HG03064 (cell line): ENCODE measurements at regions not wholly inside any gene's neighbourhood (a gene's known extent, or its start where the extent isn't known, plus 50 kb on each side); places are given as distances from the start of the nearest gene placed in this dataset.
"Not testable (repeated sequence)": the region's sequence is repeated elsewhere in the genome, so short reads cannot be mapped to it uniquely, and the experiment has no call there.

Source experiments
- ATAC-seq: cut with Tn5 transposase; IDR thresholded peaks from one replicate; pipeline ENCODE4 v1.9.1; 2021; ENCODE audit warnings: low read depth; ENCODE audit not compliant: unreplicated experiment

GRCh38 chr2:235105821-235106359, 154.1 kb downstream of the SH3BP4 start:
- no peak for ATAC-seq

- ATAC-seq = no peak
Observed at GRCh38 chr2:235106874-235107639, 155.2 kb downstream of the SH3BP4 start.

- ATAC-seq = no peak
Observed at GRCh38 chr2:235107640-235107951, 155.8 kb downstream of the SH3BP4 start.

- not testable (repeated sequence) for ATAC-seq
Observed at GRCh38 chr2:235109561-235109960, 157.7 kb downstream of the SH3BP4 start.

- ATAC-seq = no peak
Observed at GRCh38 chr2:235112365-235112764, 160.5 kb downstream of the SH3BP4 start.

GRCh38 chr2:235113854-235114253, 162.0 kb downstream of the SH3BP4 start:
- ATAC-seq = no peak

- ATAC-seq = no peak
Observed at GRCh38 chr2:235114286-235114685, 162.5 kb downstream of the SH3BP4 start.

- ATAC-seq = no peak
Observed at GRCh38 chr2:235115521-235115920, 163.7 kb downstream of the SH3BP4 start.

GRCh38 chr2:235116885-235117492, 165.2 kb downstream of the SH3BP4 start:
- no peak for ATAC-seq

GRCh38 chr2:235126768-235127167, 175.0 kb downstream of the SH3BP4 start:
- no peak for ATAC-seq

GRCh38 chr2:235127931-235128330, 176.1 kb downstream of the SH3BP4 start:
- no peak for ATAC-seq

GRCh38 chr2:235129850-235130249, 178.0 kb downstream of the SH3BP4 start:
- no peak for ATAC-seq

GRCh38 chr2:235131334-235132305, 179.8 kb downstream of the SH3BP4 start:
- ATAC-seq = no peak

- no peak for ATAC-seq
Observed at GRCh38 chr2:235132651-235133050, 180.8 kb downstream of the SH3BP4 start.

- no peak for ATAC-seq
Observed at GRCh38 chr2:235133837-235134236, 182.0 kb downstream of the SH3BP4 start.

GRCh38 chr2:235134420-235134819, 182.6 kb downstream of the SH3BP4 start:
- no peak for ATAC-seq

- ATAC-seq = no peak
Observed at GRCh38 chr2:235135195-235135965, 183.6 kb downstream of the SH3BP4 start.

GRCh38 chr2:235135990-235136561, 184.3 kb downstream of the SH3BP4 start:
- no peak for ATAC-seq

- no peak for ATAC-seq
Observed at GRCh38 chr2:235138339-235138738, 186.5 kb downstream of the SH3BP4 start.
